Germinal center (tissue), 1 donor: ENCODE measurements at regions not wholly inside any gene's neighbourhood (a gene's known extent, or its start where the extent isn't known, plus 50 kb on each side); places are given as distances from the start of the nearest gene placed in this dataset.
"Not testable (repeated sequence)": the region's sequence is repeated elsewhere in the genome, so short reads cannot be mapped to it uniquely, and the experiment has no call there.

Experiments used
- DNase-seq: peaks from one replicate; pipeline ENCODE4 v3.0.0; 2012; ENCODE audit warnings: mixed read lengths, low spot score

DNA sequence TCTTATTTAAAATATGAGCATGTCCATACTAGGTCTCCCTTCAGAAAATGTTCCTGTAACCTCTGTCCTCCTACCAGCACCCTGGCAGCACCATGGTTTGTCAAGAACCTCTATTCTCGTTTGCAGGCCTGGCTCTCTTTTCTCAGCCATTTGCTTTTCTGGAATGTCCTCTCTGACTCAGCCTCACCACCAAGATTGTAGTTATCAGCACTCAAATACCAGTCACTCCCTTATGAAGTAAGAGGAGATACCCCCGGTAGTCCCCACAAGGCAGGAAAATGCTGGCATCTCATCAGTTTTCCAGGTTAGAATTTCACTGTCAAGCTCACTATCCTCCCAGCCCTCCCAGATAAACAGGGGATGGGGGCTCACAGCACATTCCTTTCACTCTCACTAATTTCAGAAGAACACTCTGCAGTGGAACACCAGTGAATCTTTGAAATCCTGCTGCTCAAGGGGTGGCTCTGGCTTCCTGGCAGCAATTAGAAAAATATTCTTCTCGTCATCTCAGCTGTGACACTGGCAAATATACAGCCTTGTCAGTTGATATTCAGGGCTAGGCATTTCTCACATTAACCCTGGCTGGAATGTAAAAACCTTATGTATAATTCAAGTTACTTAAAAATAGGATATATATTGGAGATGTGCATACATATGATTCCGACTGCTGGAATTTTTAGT, 129.2 kb downstream of the TBX18 start:
- DNase-seq, result no peak

DNA sequence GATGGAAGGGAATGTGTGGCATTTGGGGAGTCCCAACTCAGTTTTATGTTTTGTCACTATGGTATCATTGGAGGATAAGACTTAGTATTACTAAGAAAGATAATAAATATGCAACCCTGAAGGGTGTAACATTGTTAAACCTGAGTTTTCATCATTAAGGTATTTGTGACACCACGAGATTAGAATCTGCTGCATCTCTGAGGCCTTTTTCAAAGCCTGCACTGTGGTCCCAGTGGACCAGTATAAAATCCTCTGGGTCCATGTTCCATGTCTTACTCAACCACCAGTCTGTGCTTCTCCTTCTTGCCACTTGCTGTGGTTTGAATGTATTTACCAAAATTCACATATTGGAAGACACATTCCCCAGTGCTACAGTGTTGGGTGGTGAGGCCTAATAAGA, 130.6 kb downstream of the TBX18 start:
- DNase-seq, result no peak

DNA sequence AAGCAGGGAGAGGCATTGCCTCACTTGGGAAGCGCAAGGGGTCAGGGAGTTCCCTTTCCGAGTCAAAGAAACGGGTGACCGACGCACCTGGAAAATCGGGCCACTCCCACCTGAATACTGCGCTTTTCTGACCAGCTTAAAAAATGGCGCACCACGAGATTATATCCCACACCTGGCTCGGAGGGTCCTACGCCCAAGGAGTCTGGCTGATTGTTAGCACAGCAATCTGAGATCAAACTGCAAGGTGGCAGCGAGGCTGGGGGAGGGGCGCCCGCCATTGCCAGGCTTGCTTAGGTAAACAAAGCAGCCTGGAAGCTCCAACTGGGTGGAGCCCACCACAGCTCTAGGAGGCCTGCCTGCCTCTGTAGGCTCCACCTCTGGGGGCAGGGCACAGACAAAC, 137.9 kb downstream of the TBX18 start:
- DNase-seq, result not testable (repeated sequence)

DNA sequence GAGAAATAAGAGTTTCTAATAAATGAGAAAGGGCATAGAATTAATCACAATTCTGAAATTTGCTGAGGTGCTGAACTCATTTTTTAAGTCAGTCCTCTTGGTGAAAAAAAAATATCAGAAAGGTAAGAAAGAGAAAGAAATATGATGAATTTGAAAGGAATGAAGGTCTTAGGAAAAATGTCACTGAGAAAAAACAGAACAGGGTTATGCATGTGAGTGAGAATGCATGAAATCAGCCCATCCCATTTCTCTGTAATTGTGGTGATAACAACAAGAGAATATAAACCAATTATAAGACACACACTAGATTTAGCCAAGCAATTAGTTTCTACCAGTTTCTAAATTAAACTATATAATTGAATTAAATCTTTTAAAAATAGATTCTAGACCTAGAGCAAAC, 138.9 kb downstream of the TBX18 start:
- DNase-seq, result no peak

DNA sequence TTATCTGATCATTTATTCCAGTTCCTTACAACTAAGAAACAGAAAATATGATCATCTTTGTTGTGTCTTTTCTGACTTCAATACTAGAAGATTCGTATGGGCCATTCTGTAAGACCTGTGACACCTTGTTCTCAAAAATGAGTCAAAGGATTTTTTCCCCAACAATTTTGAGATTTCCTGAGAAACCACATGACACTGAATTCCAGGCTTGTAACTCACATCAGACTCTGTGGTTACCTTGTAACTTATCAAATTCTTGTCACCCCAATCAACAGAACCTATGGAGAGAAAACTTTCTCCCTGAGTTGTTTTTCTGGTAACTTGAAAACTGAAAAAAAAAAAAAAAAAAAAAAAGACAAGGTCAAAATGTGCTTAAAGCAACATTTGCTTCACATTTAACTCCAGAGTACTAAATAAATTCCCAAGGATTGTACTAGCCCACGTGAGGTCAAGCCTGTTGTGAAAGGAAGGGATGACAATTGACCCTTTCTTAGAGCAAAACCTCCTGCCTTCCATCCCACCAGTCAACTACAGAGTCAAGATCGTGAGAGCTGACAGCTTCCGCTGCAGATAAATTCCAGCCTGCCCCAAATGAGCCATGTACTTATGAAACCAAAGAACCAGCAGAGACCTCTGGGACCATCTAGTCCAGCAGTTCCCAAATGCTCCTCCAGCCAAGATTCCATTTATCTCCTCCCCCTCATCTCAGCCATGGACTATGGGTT, 140.3 kb downstream of the TBX18 start:
- no peak for DNase-seq

DNA sequence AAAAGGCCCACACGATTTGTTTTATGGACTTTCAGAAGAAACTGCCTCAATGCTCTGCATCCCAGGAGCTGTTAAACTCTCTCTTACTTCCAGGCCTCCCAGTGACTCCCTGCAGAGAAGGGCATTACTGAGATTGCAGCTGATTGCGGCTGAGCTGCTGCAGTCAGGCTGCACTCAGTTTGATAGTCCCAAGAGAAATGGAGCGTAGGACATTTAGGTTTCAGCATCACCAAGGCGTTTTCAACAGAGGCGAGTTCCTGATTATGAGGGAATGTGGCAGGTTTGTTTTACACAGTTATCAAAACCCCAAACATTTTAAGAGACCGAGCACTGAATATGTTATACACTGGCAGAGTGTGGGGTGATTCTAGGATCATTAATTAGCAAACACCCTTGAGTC, 145.6 kb downstream of the TBX18 start:
- DNase-seq, result no peak

DNA sequence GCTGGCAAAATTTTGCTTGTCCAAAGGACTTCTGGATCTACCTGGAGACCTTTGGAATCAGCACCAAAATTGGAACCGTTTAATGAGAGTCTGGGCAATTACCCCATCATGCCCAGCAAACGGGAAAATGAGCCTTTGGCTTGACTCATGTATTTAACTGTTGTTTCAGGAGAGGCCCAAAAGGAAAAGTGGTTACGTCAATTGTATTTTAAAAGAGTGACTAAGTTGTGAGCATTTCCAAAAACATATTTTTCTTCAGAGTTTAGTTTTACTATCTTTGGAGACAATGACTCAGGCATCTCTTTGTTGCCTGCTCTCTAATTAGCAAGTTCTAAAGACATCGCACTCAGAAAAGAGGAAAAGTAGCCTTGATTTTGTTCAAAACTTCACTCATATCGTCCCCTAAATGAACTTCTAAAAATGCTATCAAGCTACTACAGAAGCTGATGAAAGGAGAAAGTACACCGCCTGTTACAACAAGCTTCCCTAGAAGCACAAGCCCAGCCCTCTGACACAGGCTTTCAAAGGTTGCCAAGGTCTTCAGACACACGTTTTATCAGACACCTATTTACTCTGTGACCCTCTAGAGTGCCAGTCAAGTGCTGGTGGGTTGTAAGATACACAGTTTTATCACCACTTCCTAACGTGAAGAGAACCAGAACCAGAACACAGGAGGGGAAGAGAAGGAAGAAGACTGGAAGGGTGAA, 146.2 kb downstream of the TBX18 start:
- DNase-seq, result no peak

DNA sequence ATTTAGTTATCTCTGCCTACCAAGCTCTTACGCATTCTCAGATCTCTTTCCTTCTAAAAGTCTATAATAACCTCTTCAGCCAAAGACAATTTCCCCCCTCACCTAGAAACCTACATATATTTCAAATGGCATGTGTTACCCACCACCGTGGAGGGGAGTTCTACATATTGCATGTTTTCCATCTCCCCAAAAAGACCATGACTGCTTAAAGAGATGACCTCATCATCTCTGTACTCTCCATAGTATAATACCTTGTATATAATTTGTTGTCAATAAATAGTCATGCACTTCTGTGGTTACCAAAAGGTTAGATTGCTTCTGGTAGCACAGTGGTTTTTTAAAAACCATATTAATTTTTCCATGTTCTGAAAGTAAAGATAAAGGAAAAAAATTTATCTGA, 148.4 kb downstream of the TBX18 start:
- no peak for DNase-seq

DNA sequence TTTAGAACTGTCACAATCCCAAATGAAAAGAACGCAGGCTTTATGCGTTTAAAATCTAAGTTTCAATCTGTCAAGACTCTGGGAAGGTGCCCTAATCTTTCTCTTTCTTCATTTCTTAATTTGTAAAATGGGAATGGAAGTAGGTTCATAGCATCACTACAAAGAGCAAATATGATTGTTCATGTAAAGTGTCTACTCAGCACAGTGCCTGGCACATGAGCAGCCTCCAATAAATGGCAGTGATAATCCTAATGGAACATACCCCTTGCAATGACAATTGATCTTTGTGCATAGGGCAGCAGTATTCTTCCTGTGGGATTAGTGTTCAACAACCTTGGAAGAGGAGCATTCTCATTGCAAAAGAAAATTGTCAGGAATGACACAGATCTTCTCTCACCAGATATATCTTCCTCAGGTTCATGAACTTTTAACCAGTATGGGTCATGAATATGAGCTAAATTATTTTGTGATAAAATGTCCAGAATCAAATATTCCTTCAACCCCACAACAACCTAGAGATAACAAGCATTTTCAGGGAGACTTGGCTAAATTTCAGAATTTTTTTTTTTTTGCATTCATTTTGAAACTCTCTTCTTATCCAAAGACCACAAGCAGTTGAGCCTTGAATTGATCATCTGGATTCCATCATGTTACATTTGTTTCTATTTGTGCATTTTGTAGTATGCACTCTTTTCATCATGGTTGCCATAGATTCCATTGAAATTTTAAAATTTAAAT, 149.1 kb downstream of the TBX18 start:
- DNase-seq, result no peak

DNA sequence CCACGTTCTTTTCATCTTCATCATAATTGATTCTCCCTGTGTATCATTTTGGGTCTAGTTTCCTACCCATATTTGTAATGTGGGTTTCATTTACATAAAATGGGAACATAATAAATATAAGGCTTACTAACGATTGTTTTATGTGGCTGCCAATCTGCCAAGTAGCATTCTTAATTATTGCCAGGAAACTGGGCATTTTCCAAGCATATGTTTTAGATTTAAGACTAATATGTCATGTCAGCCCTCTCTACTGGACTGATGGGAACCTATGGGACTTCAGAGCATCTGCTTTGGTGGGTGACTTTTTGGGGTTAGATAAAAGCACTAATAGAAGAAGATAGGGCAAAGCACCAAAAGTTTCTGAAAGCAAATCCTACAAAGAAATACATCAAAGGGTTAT, 157.5 kb downstream of the TBX18 start:
- DNase-seq, result no peak

DNA sequence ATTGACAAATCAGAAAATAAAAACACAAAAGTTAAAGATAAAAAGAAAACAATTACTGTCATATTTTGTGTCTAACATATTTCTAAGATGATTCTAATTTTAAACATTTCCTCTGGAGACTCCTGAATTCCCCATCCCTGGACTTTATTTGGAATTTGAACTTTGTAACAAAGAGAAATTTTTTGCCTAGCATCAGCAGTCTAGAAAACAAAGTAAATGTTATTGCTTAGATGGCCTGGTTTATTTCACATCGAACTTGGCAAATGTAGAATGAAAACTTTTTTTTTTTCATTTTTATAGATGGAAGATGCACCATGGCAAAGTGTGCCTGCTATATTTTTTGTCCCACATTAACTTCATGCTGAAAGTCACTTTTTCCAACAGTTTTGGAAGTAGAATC, 159.1 kb downstream of the TBX18 start:
- DNase-seq, result no peak

DNA sequence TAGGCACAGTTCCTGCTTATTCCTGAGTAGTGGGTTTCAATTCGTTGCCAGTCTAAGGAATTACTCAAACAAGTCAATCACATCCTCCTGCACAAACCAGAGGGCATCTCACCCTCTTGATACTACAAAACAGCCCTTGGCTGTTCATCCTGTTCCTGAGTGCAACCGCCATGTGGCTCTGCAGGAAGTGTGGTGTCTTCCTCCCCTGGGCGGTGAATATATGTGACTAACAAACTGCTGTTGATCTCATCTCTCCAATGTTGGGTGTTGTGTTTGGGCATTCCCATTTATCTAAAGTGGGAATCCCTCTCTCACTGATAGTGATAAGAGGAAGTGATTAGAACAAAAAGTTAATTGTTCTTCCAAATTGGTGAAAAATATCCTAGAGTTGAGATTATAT, 163.0 kb downstream of the TBX18 start:
- DNase-seq, result no peak

DNA sequence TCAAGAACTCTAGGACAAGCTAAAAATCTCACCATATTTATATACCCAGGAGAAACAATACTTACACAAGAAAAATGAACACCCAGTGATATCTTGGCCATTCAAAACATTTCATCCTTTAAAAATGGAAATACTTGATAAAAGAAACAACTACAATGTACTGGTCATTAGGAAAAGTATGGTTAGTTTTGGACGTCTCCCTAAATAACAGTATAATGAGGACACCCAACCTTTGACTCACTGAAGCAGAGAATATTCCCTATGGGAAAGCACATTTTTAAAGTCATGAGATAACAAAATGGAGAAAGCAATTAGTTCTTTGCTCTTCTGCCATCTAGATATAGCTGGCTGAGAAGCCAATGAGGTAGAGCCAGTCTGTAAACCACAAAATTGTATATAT, 164.4 kb downstream of the TBX18 start:
- no peak for DNase-seq

DNA sequence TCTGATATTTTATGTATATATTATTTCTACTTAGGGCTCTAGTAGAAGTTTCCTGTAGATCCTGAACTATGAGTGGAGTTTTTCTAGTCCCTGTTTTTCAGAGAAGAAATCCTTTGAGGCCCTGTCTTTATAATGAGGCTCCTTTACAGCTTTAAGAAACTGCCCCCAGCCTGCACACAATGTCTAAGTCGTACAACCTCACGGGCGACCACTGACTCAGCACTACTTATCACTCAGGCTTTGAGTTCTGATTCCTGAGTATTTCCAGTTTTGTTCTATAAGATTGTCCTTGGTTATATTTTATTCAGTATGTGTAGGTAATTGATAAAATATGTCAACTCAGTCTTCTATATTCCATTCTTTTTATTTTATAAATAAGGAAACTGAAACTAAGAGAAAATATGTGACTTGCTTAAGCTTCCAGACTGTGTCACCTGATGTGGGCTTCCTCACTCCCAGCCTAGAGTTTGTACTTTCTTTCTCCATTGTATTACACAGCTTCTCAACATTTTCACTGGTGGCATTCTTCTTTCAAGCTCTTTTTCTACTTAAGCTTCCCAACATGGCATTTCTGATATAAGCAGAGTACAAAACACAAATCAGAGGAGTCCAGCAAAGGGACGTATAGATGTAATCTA, 167.0 kb downstream of the TBX18 start:
- no peak for DNase-seq

DNA sequence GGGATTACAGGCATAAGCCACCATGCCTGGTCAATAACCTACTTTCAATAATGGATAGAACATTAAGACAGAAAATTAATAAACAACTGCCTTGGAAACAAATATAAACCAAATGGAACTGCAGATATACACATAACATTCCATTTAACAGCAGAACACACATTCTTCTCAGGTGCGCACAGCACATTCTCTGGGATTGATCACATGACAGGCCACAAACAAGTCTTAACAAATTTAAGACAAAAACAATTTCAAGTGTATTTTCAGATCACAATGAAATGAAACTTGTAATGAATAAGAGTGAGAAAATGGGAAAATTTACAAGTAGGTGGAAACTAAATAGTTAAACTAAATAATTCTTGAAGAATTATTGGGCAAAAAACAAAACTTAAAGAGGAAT, 167.9 kb downstream of the TBX18 start:
- DNase-seq, result no peak

DNA sequence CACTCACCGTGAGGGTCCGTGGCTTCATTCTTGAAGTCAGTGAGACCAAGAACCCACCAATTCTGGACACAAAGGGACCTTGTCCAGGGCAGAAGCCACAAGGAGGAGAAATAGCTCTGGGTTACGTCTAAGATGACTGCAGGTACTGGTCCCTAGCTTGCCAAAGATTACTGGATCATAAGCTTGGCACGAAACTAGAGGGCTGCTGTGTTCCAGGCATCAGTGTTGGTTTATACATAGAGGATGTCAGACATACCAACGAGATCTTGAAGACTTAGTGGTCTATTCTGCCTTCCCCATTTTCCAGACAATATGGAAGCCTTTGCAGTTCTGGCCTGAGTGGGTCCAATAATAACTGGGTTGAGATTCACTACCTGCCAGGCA, 175.7 kb downstream of the TBX18 start:
- no peak for DNase-seq

DNA sequence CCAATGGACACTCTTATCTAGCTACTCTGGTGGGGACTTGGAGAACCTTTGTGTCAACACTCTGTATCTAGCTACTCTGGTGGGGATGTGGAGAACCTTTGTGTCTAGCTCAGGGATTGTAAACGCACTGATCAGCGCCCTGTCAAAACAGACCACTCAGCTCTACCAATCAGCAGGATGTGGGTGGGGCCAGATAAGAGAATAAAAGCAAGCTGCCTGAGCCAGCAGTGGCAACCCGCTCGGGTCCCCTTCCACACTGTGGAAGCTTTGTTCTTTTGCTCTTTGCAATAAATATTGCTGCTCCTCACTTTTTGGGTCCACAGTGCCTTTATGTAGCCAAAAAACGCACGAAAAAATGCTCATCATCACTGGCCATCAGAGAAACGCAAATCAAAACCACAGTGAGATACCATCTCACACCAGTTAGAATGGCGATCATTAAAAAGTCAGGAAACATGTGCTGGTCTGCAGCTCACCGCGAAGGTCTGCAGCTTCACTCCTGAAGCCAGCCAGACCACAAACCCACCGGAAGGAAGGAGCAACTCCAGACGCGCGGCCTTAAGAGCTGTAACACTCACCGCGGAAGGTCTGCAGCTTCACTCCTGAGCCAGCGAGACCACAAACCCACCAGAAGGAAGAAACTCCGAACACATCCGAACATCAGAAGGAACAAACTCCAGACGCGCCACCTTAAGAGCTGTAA, 176.3 kb downstream of the TBX18 start:
- DNase-seq, result not testable (repeated sequence)

DNA sequence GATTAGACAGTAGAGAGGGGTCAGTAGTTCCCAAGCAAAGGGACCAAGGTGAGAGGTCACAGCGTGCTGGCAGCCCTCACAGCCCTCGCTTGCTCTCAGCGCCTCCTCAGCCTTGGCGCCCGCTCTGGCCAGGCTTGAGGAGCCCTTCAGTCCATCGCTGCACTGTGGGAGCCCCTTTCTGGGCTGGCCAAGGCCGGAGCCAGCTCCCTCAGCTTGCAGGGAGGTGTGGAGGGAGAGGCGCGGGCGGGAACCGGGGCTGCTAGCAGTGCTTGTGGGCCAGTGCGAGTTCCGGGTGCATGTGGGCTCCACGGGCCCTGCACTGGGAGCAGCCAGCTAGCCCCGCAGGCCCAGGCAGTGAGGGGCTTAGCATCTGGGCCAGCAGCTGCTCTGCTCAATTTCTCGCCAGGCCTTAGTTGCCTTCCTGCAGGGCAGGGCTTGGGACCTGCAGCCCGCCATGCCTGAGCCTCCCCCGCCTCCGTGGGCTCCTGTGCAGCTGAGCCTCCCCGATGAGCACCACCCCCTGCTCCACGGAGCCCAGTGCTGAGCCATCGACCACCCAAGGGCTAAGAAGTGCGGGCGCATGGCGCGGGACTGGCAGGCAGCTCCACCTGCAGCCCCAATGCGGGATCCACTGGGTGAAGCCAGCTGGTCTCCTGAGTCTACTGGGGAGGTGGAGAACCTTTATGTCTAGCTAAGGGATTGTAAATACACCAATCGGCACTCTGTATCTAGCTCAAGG, 177.0 kb downstream of the TBX18 start:
- DNase-seq, result not testable (repeated sequence)

DNA sequence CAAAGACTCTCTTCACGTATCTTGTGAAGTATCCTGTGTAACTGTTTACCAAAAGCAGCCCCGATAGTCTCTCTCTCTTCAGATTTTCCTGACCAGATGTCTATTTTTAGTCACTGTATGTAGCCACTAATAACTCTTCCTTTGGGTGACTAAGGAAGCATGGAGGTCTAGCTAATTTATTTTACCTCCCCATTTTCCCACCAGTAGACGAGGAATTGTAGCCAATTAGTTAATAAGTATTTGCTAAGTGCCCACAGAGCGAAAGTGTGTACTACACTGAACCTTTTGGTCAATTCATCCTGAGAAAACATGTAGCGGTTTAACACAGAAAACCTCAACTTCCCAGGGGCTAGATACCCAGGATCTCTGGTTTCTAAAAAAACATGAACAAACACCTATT, 180.6 kb downstream of the TBX18 start:
- no peak for DNase-seq

DNA sequence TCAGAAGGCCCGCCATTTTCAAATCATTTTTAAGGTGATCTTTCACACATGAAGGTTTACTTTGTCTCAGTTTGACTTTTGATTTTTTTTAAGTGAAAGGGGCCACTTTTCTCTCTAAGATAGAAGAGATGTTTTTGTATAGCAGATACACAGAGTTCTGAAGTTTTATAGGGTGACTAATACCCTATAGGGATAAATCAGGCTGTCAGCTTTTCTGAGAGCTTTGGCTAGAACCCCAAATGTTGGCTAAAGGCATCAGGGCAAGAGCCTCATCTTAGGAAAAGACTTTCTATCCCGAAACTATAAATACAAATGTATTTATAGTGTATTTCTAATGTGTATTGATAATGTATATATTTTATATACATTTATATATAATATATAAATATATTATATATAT, 181.4 kb downstream of the TBX18 start:
- no peak for DNase-seq
